ENCODE measurements at regions not wholly inside any gene's neighbourhood (a gene's known extent, or its start where the extent isn't known, plus 50 kb on each side); places are given as distances from the start of the nearest gene placed in this dataset.

DNA sequence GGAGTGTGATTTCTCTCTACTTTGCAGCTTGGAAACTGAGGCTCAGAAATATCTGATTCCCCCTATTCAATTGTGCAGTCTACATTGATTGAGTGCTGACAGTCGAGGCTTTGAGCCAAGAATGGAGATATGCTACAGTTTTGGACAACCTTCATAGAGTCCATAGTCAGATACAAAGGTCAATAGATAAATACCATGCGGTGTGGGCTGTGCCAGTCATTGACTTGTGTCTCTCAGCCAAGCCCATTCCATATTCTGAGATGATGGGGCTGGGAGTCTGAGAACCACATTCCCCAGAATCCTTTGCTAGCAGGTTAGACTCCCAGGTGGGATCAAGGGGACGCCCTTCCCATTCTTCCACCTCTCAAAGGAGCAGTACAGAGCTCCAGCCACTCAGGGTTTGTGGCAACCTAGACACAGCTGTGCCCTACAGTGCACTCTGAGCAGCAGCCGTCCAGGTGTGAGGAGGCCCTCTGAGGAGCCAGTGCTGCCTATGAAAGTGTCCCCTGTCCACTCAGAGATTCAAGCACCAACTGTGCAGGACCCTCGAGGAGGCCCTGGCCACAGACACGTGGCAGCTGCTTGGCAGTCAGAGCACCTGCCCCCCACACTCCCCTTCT is 348.3 kb downstream of the CYRIA start (continued):
- no peak for TF ChIP-seq CHD7 (IDR thresholded peaks at IDR 0.05; ENCODE audit: insufficient replicate concordance, low read length)
- TF ChIP-seq RXRA (IDR thresholded peaks at IDR 0.05; ENCODE audit: insufficient read depth, low read depth, low read length): no peak
- TF ChIP-seq GABPA (IDR thresholded peaks at IDR 0.05; ENCODE audit: borderline replicate concordance, insufficient read depth, low read length): no peak
- TF ChIP-seq CHD2 (IDR thresholded peaks at IDR 0.05; ENCODE audit: low read length): no peak
- no peak for TF ChIP-seq CBX5 (IDR thresholded peaks at IDR 0.05; ENCODE audit: low read depth, low read length)
- TF ChIP-seq TBP (IDR thresholded peaks at IDR 0.05; ENCODE audit: low read depth, low read length): no peak
- TF ChIP-seq KDM1A (IDR thresholded peaks at IDR 0.05; ENCODE audit: borderline replicate concordance, low read length): no peak
- TF ChIP-seq TAF1 (IDR thresholded peaks at IDR 0.05; ENCODE audit: low read depth, low read length): no peak
- TF ChIP-seq POU5F1 (IDR thresholded peaks at IDR 0.05; ENCODE audit: low read depth, low read length): no peak
- TF ChIP-seq EP300 (IDR thresholded peaks at IDR 0.05; ENCODE audit: borderline replicate concordance in 1 of 2, low read depth in 2 of 2, low read length in 2 of 2): no peak
- TF ChIP-seq NRF1 (IDR thresholded peaks at IDR 0.05; ENCODE audit: low read depth, low read length): no peak
- TF ChIP-seq SRF (IDR thresholded peaks at IDR 0.05; ENCODE audit: low read depth, low read length): no peak

Measured in H1 (cell line).